Gastrocnemius medialis (tissue), 4 donors: ENCODE measurements at regions not wholly inside any gene's neighbourhood (a gene's known extent, or its start where the extent isn't known, plus 50 kb on each side); places are given as distances from the start of the nearest gene placed in this dataset.

Source experiments
- POLR2A ChIP-seq, 2 donors: fragments of 450-650 bp; IDR thresholded peaks; one replicate each; pipeline ENCODE4 v1.6.1; 2017; ENCODE audit warnings: antibody characterized with exemption in 2 of 2, mild to moderate bottlenecking in 2 of 2, moderate library complexity in 2 of 2
- TF ChIP-seq, protein P1 (sequence below), 5 experiments: fragments of 450-650 bp in 3 of 5; fragments of 200-600 bp in 2 of 5; sonication (generic) in 2 of 5; IDR thresholded peaks in 4 of 5; conservative IDR thresholded peaks in 1 of 5; 1 replicate in 4 of 5; 2 replicates in 1 of 5; pipeline ENCODE4 v1.5.1; 2016 to 2019; ENCODE audit warnings: antibody characterized with exemption in 5 of 5, mild to moderate bottlenecking in 3 of 5, moderate library complexity in 3 of 5

DNA sequence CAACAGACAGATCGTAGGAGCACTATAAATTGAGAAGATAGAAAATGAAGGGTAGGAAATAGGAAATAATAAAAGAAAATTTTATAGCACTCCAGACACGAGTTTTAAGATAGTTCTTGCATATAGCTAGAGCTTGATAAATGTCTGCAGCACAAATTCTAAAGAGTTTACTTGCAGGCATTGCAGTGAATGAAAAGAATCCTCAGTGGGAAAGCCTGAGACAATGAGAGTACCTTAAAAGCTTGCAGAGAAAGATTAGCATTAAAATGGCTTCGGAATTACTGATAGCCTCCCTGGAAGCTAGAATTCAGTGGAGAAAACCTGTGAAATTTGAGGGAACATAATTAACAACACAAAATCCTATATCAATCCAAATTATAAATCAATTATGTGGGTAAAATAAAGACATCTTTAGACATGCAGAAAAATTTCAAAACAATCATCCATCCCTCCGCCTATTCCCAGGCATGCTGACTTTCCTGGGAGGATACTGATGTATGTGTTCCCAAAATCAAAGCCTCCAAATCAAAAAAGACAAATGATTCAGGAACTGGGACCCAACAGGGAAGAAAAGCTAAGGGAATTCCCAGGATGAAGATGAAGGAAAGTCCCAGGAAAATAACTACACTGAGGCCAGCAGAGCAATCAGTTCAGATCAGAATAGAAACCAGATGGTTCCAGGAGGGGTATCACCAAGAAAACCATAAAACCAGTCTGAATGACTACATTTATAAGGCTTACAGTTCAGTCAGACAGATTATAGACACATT, 305.9 kb upstream of the USP25 start:
- no peak for TF ChIP-seq POLR2A (IDR thresholded peaks at IDR 0.05)
- TF ChIP-seq, protein P1, sequence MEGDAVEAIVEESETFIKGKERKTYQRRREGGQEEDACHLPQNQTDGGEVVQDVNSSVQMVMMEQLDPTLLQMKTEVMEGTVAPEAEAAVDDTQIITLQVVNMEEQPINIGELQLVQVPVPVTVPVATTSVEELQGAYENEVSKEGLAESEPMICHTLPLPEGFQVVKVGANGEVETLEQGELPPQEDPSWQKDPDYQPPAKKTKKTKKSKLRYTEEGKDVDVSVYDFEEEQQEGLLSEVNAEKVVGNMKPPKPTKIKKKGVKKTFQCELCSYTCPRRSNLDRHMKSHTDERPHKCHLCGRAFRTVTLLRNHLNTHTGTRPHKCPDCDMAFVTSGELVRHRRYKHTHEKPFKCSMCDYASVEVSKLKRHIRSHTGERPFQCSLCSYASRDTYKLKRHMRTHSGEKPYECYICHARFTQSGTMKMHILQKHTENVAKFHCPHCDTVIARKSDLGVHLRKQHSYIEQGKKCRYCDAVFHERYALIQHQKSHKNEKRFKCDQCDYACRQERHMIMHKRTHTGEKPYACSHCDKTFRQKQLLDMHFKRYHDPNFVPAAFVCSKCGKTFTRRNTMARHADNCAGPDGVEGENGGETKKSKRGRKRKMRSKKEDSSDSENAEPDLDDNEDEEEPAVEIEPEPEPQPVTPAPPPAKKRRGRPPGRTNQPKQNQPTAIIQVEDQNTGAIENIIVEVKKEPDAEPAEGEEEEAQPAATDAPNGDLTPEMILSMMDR (IDR thresholded peaks at IDR 0.05 in 4 of 5, conservative IDR thresholded peaks at IDR 0.05 in 1 of 5): no peak
